DMS79 treated with DMSO at 0.1 percent for 48 hours (cell line): ENCODE measurements at regions not wholly inside any gene's neighbourhood (a gene's known extent, or its start where the extent isn't known, plus 50 kb on each side); places are given as distances from the start of the nearest gene placed in this dataset.
"Not testable (repeated sequence)": the region's sequence is repeated elsewhere in the genome, so short reads cannot be mapped to it uniquely, and the experiment has no call there.

Experiments used
- DNase-seq: peaks from one replicate; lab custom pipeline; 2025; lab: John Stamatoyannopoulos, UW

DNA sequence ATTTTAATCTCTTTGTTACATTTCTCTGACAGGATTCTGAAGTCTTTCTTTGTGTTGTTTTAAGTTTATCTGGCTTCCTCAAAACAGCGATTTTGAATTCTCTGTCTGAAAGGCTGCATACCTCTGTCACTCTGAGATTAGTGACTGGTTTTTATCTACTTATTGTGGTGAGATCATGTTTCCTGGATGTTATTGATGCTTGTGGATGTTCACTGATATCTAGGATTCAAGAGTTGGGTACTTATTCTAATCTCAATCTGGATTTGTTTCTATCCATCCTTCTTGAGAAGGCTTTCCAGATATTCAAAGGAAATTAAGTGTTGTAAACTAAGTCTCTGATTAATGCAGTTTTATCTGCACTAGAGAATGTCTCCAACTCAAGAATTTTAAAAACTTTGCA, 1076.1 kb upstream of the ADGRB3 start:
- no peak for DNase-seq

DNA sequence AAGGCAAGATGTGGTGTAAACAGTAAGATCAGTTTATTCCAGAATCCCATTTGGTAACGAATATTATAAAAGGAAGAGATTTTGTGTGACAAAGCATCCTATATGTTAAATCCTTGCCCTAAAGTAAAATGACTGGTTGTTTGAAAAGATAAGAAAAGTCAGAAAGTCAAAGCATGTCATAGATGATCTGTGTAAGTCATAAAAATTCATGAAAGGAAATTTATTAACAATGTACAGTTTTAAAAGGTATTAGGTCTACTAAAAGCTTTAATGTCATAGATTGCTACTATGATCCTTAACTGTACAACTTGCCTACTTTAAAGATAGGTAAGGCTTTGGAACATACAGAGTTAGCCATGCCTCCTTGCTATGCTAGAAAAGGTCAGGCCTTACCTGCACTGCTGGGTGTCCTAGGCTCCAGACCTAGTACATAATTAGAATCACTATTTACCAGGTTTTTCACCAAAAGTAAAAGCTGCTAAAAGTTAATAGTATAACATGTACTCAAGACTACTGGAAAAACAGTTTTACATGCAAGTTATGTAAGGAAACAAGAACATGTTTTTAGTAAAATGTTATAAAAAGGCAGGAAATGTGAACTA, 1090.1 kb upstream of the ADGRB3 start:
- DNase-seq = no peak

DNA sequence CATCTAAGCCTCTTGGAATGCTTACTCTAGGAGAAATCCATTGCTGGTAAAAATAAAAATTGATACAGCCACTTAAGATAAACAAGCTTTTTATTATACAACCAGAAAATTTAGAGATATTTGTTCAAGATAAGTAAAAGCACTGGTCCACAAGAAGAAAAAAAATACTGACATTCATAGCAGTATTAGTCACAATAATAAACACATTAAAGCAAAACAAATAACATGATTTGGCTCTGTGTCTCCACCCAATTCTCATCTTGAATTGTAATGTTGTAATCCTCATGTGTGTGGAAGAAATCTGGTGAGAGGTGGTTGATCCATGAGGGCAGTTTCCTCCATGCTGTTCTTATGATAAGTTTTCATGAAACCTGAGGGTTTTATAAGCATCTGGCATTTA, 1093.5 kb upstream of the ADGRB3 start:
- no peak for DNase-seq

DNA sequence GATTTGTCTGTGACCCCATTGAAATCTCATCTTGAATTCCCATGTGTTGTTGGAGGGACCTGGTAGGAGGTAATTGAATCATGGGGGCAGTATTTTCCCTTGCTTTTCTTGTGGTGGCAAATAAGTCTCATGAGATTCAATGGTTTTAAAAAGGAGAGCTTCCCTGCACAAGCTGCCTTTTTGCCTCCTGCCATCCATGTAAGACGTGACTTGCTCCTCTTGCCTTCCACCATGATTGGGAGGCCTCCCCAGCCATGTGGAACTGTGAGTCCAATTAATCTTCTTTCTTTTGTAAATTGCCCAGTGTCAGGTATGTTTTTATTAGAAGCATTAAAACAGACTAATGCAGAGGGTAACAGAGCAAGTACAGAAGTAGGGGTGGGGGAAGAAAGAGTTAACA, 1097.0 kb upstream of the ADGRB3 start:
- no peak for DNase-seq

DNA sequence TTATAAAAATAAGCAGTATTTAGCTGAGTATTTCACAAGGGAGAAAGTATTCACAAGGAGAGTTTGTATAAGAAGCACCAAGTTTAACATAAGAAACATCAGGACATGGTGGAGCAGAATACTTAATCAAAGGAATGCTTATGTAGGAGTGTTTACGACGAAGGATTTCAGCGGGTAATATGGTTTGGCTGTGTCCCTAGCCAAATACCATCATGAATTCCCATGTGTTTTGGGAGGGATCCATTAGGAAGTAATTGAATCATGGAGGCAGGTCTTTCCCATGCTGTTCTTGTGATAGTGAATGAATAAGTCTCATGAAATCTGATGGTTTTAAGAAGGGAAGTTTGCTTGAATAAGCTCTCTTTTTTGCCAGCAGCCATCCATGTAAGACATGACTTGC, 1099.1 kb upstream of the ADGRB3 start:
- no peak for DNase-seq

DNA sequence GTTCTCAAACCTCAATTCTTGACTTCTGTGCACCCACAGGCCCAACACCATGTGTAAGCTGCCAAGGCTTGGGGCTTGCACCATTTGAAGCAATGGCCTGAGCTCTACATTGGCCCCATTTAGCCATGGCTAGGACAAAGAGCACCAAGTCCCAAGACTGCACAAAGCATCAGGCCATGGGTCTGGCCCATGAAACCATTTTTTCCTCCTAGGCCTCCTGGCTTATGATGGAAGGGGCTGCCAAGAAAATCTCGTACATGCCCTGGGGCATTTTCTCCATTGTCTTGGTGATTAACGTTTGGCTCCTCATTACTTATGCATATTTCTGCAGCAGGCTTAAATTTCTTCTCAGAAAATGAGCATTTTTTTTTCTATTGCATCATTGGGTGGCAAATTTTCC, 1128.7 kb upstream of the ADGRB3 start:
- DNase-seq = no peak

DNA sequence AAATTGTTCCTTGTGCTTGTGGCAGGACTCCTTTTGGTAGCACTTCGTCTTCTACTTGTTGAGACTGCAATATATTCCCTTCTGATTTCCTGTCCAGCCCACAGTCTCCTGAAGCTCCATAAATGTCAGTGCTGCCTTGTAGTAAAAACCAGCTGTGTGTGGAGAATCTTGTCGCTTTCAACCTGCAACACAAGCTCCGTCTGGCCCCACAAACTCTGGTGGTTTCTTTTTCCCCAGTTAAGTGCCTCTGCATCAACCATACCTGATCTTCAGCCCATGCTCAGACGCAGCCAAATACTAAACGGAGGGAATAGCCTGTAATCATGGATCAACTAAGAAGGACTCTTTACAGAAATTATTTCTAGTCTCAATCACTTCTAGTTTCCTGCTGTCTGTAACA, 1133.3 kb upstream of the ADGRB3 start:
- no peak for DNase-seq

DNA sequence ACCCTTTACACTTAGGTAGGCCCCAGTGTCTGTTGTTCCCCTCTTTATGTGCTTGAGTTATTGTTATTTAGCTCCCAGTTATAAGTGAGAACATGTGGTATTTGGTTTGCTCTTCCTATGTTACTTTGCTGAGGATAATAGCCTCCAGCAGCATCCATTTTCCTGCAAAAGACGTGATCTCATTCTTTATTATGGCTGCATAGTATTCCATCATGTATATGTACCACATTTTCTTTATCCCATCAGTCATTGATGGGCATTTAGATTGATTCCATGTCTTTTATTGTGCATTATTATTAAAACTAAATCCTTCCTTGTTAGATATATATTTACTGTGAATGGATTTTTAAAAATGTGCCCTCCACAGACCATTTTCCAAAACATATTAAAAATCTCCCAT, 1137.3 kb upstream of the ADGRB3 start:
- DNase-seq = no peak

DNA sequence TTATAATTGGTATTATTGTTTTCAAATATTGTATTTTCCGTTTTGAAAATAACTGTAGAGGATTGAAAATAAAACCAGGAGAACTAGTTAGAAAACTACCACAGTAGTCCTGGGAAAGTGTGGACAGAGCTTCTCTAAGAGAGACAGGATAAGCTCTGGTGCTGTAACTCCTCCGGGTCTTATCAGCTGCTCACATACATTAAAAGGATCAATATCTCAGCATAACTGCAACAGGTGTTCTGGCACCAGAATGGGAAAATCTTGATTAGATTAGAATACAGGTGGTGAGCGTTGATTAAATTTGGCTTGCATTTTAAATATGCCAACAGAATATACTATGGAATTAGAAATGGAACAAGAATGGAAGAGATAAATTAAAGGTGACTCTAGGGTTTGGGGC, 1138.9 kb upstream of the ADGRB3 start:
- no peak for DNase-seq

DNA sequence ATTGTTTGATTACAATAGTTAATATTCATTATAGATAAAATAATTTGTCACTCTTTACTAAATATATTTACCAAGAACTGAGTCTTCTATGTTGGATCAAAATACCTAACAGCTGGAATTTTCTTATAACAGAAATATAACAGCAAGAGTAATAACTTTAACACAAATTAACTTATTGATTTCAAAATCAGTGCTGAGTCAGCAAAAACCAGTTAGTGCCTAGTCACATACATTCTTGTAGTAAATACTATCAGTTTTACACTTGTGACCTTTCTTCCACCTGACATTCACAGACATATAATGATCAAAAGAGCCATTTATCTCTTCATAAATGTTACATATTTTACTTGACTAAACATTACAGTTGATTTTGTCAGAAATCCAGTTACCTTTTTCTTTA, 1141.4 kb upstream of the ADGRB3 start:
- DNase-seq = no peak

DNA sequence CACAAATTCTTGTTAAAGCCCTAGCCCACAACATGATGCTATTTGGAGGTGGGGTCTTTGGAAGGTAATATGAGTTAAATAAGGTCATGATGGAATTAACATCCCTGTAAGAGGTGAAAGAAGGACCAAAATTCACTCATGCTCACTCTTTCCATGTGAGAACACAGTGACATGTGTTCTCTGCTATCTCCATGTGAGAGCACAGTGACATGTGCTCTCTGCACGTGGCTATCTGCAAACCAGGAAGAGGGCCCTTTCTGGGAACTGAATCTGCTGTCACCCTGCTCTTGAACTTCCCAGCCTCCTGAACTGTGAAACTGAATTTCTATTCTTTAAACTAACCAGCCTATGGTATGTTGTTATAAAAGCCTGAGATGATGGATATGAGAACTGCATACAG, 1159.4 kb upstream of the ADGRB3 start:
- no peak for DNase-seq

DNA sequence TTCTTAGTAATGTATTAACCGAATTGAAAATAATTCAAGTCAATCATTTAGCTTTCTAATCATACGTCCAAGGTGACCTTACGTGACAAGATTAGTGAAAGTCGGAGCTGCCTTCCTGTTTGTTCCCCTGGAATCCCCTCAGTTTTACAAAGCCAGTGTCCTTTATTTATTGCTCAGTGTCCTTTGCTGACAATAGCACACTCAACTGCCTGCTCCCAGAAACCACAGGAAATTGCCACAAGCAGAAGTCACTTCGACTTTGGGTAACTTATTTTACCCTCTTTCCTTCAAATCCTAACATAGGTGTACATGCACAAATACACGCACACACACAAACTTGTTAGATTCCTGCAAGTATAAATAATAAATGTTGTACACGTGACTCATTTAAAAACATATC, 1167.7 kb upstream of the ADGRB3 start:
- no peak for DNase-seq

DNA sequence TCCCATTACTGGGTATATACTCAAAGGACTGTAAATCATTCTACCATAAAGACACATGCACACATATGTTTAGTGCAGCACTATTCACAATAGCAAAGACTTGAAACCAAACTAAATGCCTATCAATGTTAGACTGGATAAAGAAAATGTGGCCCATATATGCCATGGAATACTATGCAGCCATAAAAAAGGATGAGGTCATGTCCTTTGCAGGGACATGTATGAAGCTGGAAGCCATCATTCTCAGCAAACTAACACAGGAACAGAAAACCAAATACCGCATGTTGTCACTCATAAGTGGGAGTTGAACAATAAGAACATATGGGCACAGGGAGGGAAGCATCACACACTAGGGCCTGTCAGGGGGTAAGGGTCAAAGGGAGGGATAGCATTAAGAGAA, 1172.4 kb upstream of the ADGRB3 start:
- not testable (repeated sequence) for DNase-seq

DNA sequence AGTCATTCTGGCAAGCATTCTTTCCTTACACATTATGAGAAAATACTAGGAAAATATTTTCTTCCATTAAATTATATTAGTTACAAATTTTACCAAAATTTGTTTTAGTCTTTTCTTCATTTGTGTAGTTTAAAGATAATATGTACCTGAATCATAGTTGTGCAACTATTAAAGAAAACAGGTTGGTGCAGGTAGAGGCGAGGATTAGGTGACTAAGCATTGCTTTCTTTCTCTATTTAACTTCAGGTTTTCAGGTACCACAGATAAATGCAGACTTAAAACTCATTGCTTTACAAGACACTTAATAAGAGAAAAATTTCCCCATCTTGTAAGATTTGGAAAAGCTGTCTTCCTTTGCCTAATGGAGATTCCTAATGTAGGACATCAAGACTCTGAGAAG, 1175.5 kb upstream of the ADGRB3 start:
- no peak for DNase-seq

DNA sequence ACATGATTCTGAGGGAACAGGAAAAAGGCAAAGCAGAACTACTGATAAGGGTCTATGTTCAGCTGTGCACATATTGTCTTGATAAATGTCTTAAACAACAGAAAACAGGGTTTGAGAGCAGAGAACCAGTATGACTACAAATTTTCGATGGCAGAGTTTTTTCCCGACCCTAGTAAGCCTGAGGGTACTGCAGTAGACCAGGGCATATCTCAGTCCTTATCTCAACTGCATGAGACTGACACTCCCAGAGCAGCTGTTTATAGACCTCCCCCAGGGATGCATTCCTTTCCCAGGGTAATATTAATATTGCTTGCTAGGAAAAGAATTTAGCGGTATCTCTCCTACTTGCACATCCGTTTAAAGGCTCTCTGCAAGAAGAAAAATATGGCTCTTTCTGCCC, 1176.8 kb upstream of the ADGRB3 start:
- DNase-seq = no peak

DNA sequence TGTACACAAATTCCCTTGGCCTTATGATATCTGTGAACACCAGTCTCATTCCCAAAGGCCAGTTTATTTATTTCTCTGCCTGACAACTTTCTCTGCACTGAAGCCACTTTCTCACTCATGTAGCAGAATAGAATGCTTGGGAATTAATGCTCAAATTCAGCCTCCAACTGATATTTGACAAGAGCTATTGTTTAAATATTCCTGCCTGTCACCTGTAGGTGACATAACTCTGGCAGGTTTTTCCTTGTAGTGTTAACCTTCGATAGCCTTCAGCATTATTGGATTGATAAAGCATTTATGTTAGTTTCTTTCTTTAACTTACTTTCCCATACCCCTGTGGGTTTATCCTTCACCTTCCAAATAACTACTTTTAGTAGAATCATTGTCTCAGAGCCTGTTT, 1183.2 kb upstream of the ADGRB3 start:
- no peak for DNase-seq

DNA sequence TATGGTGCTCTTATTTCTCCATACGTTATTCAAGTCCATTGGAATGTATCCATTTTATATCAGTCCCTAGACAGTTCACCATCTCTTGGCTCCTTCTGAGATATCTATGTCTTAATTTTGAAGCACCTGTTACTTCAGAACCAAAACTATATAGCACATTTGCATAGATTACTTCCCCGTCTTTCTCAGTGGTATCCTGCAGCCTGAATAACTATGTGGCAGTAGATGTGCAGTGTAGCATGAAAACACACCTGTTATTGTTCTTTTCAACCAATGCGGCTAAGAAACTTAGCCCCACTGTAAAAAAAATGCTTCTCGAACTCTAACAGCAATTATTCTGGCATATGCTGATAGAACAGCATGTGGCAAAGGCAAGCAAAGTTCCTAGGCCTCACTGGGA, 1184.4 kb upstream of the ADGRB3 start:
- no peak for DNase-seq

DNA sequence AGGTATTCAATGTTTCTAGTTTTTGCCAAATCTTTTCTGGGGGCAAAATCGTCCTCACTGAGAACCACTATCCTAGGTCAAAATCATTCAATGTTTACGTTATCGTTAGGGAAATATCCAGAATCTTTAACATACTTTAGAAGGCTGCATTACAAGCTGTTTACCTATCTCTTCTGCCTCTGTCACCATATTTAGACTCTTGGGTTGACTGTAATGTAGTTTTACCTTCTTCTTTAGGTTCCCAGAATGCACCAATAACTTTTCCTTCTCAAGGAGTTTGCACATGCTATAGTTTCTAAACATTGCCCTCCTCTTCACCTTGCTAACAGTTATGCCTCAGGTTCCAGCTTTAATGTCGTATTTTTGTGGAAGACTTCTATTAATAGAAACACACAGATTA, 1185.5 kb upstream of the ADGRB3 start:
- no peak for DNase-seq

DNA sequence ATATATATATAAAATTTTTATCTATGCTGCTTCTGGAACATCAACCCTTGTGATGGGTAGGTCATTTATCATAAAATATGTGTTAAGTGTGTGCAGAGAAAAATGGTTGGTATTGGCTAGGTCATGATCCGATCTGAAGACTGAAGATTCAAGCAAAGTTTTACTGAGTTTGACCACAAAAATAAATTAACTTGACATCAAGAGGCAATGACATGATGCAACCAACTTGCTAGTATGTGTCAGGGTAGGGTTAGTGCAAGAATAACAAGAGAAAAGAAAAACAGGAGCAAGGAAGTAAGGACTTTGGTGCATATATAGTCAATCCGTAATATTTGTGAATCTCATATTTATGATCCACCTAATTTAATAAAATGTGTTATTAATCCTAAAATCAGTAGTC, 1202.0 kb upstream of the ADGRB3 start:
- no peak for DNase-seq

DNA sequence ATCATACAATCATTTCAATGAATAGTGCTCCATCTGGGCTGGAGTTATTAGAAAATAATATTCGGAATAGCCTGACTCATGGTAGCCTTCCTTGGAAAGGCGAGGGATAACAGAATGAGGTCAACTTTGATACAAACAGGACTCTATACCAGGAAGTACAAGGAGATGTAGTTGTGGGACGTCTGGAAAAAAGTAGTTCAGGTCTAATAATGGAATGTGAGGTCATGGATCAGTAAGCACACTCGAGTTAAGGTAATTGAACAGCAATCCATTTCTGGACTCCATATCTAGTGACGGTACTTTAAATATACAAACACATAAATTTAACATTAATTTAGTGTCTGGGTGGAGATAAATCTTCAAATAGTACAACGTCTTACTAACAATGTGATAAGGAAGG, 1204.0 kb upstream of the ADGRB3 start:
- DNase-seq = no peak

DNA sequence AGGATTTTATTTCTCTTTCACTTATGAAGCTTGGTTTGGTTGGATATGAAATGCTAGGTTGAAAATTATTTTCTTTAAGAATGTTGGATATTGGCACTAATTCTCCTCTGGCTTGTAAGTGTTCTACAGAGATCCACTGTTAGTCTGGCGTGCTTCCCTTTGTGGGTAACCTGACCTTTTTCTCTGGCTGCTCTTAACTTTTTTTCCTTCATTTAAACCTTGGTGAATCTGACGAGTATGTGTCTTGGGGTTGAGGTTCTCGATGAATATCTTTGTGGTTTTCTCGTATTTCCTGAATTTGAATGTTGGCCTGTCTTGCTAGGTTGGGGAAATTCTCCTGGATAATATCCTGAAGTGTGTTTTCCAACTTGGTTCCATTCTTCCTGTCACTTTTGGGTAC, 1208.4 kb upstream of the ADGRB3 start:
- not testable (repeated sequence) for DNase-seq

DNA sequence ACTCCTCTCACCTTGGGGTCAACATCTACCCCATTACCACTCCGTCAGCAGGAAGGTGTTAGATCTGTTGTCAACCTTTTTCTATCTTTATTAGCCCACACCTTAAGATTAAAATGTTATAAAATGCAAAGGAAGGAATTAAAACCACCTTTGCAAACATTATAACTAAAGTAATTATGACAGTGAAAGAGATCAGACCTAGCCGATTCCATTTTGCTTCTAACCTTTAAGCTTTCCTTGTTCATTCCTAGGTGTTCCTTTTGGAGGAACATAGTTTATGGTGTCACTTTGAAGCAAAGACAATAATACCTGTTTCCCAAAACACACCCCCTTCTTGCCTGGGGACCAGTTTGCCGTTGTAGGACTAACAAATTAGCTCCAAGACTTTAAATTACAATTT, 1223.0 kb upstream of the ADGRB3 start:
- no peak for DNase-seq

DNA sequence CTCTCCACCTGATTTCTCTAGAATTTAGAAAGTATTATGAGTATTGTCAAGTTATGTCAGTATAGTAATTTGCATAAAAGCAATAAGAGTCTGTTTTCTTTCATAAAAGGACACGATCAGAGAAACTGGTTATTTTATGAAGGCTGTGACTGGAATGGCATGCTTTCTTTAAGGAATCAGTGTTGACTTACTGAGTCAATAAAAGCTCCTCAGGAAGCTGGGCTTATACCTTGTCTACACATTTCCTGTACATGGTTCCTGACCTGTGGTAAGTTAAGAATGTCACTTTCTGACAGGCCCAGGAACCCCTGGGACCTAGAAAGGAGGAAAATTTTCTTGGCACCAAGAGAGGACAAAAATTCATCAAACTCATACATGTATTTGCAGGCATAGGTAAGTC, 1224.0 kb upstream of the ADGRB3 start:
- no peak for DNase-seq

DNA sequence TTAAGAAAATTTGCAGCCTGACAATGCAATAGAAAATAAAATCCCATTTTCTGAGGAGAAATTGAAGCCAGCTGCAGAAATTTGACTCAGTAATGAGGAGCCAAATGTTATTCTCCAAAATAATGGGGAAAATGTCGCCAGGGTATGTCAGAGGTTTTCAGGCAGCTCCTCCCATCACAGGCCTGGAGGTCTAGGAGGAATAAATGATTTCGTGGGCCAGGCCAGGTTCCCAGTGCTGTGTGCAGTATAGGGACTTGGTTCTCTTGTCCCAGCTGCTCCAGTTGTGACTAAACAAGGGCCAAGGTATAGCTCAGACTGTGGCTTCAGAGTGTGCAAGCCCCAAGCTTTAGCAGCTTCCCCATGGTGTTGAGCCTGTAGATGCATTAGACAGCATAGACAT, 1240.8 kb upstream of the ADGRB3 start:
- DNase-seq = no peak

DNA sequence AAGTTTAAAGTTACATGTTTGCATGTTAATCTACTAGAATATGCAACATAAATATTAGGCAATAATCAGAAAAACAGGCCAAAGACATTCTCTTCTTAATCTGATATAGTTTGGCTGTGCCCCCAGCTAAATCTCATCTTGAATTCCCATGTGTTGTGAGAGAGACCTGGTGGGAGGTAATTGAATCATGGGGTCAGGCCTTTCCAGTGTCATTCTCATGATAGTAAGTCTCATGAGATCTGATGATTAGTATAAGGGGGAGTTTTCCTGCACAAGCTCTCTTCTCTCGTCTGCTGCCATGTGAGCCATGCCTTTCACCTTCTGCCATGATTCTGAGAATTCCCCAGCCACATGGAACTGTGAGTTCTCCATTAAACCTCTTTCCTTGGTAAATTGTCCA, 1241.7 kb upstream of the ADGRB3 start:
- no peak for DNase-seq
